HG02759 (cell line): ENCODE measurements at regions not wholly inside any gene's neighbourhood (a gene's known extent, or its start where the extent isn't known, plus 50 kb on each side); places are given as distances from the start of the nearest gene placed in this dataset.

Experiments used
- ATAC-seq: cut with Tn5 transposase; IDR thresholded peaks from one replicate; pipeline ENCODE4 v1.9.1; 2021; ENCODE audit warnings: mild to moderate bottlenecking, moderate library complexity; ENCODE audit not compliant: unreplicated experiment

DNA sequence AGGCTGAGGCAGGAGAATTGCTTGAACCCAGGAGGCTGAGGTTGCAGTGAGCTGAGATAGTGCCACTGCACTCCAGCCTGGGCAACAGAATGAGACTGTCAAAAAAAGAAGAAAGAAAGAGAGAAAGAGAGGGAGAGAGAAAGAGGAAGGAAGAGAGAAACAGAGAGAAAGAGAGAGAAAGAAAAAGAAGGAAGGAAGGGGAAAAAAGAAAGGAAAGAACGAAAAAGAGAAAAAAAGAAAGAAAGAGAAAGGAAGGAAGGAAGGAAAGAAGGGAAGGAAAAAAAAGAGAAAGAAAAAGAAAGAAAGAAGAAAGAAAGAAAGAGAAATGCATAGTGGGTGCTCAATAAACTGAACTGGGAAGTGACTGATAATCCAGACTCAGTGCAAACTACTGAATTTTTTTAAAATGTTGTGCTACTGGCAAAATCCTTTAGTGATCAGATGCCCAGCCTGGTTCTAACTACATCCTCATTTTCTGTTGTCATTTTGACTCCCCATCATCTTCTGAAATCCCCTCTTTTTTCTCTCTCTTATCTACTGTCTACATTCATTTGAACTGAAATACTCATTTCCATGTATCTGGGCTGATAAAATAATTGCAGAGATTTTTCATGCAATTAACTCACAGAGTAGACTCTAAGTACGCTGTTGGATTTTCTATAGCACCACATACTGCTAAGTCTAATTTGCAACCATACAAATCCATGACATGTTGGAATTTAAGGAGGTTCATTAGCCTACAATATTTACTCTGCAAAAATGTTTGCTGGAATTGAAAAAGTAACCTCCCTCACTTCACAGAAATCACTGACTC lies 85.3 kb upstream of the HIVEP1 start:
- no peak for ATAC-seq

DNA sequence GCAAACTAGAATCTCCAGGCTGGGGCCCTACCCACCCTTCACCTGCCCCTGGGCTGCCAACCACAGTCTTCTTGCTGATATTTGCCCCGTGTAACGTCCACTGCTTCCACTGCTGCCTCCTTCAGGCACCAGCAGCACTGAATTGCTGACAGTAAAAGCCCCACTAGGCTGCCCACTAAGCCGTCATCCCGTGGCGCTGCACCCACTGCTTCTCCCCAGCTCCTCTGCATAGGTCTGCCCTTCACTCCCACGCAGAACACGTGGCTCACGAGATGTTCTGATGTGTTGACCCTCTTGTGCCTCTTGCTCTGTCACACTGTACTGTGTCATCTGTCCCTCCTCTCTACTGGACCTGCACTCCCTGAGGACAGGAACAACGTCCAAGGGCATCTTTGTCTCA lies 86.3 kb upstream of the HIVEP1 start:
- no peak for ATAC-seq

DNA sequence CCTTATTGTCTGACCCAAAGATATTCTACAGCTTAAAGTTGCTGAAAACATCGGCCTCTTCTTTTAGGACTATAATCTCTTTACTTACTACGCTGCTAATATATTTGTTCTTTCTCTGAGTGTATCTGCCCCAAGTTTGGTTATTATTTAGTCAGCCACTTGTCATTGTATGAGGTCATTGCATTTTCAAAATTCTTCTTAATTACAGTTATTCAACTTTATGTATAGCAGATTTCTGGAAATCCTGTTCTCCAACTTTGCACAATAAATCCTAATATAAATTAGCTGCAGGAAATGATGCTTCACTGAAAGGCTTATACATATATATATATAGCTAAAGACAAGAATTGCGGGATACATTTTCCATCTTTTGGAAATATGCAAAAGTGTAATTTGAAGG lies 88.5 kb upstream of the HIVEP1 start:
- no peak for ATAC-seq

DNA sequence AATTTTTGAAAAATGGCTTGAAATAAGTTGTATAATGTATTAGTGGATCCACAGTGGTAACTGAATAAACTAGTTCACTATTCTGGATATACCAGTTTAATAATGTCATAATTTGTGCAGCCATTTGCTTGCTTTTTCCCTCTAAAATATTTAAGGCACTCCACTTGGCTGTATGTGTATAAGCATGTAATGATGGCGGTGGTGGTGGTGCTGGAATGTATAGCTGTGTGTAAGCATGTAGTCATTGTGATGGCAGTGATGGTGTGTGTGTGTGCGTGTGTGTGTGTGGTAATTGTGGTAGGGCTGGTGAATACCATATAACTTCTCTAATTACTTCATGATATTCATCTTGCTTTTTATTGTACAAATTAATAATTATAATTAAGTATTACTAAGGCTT lies 89.2 kb upstream of the HIVEP1 start:
- ATAC-seq, result no peak

DNA sequence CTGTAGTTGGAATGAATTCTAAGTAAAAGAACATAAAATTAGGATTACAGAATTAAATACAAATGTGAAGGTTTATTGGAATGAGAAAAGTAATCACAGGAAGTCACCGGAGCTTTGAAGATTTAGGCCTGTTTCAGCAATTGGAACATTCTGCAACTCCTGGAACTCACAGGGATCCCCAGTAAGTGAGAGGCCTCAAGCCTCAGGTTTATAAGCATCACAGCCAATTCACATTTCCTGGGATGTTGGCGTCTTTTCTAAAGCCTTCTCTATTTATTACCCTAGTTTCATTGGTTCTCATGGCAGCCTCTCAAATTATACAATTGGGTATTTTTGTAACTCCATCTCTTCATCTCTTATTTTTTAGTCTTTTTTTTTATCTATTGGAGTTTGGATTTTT lies 90.4 kb upstream of the HIVEP1 start:
- no peak for ATAC-seq

DNA sequence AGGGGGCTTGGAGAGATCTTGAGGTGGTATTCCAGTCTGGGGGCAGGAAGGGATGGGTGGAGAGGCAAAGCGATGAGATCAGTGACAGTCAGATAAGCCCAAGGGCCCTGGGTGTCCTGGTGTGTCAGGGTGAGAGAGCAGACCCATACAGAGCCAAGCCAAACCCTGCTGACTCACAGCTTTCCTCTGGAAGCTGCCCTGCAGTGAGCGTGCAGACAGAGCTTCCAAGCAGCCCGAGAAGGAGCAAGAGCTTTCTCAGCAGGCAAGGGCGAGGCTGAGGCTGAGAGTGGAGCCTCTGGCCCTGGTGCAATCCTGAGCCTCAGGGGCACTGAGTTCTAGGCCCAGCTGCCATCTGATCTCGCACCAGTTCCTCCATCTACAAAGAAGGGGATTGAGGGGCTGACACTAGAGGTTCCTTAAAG lies 91.1 kb upstream of the HIVEP1 start:
- no peak for ATAC-seq

DNA sequence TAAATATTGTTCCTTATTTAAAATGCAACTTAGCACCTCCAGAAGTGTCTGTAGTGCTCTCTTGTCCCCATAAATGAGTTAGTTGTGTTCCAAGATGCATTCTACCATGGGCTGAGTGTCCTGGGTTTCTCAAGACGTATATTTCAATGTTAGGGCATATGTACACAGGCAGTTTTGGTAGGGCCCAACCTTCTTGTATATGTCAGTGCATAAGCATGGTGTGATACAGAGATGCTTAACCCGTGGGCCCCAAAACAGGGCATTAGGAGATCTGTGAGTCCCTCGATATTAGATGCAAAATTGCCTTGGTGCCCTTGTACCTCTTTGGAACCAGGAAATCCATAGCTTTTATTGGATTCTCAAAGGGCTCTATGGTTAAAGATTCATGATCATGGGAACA lies 91.5 kb upstream of the HIVEP1 start:
- no peak for ATAC-seq

DNA sequence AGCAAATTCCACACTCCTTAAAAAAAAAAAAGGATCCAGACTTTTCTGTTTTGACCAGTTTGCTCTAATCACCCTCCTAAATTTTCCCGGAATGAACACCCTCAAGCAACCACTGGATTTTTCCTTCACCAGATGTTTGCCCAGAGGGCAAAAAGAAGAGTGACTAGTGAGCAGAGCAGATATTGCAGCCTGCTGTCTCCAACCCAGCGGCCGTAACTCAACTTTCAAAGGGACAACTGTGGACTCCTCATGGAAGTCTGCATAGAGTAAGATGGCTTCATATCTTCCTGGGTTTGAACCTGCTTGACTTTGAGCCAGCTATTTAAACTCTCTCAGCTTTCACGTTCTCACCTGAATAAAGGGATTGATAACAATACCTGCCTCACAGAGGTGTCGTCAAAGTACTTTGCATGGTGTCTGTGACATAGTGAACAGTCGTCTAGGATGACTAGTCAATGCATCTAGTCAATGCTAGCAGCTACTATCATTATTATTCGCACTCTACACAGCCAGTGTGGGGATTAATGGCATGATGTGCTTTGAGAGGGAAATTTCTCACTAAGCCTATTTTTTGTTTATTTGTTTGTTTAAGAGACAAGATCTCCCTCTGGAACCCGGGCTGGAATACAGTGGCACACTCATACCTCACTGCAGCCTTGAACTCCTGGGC lies 92.2 kb upstream of the HIVEP1 start:
- no peak for ATAC-seq

DNA sequence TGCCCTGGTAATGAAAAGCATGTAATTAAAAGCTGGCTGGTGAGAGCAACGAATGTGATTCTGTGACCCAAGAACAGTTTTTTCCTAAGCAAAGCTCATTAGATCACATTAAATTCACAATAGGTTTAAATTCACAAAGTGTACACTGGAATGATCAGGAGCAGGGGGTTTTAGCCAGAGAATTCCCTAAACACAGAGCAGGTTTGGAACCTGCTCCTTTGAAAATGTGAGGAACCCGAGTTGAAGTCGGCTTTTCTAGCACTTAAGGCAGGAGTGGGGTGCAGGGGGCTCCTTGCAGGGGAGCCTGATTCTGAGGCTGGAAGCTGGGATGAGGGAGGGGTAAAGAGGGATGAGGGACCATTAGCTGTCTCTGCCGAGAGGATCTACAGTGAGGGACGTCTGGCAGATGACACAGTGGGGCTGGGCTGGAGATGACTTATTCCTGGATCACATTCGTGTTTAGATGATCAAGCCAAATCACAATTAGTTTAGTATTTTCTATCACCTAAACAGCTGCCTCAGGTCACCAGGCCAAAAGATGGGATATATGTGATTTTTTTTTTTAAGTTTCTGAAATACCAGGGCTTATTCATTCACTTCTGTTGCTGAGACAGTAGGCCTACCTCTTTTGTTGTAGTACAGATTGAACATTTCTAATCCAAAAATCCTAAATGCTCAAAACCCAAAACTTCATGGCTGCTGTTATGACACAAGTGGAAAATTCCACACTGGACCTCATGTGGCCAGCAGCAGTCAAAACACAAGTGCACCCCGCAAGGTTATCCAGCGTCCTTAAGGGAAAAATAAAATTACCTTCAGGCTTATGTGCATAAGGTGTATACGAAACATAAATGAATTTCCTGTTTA lies 93.1 kb upstream of the HIVEP1 start:
- ATAC-seq, result no peak

DNA sequence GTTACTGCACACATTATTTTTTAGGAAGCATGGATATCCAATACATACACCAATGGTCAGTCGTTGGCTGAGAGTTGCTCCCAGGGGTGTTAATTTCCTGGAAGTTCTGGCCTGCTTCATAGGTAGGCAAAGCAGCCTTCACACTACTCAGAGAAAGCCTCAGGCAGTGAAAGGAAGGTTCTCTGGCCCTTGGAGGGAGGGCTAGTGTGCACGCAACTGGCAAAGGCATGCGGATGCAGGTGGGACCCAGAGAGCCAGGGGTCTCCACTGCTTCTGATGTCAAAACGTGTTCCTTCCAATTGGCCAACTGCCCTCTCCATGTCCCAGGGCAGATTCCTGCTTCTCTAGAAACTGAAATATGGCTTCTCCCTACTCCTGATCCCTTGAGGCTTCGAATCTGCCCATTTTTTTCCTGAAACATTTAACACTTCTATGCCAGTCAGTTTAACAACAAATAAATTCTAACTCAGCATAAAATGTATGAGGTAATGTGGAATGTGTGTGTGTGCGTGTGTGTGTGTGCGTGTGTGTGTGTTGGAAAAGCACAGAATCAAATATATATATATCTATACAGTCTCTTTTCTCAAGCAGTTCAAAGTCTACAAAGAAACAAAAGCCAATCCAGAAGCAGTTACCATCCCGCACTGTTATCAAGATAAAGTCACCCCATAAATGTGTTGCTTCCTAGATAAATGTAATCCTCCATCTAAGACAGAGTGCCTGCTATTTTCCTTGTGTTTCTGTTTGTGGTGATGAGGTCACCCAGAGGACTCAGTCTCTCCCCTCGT lies 94.0 kb upstream of the HIVEP1 start:
- ATAC-seq, result no peak

DNA sequence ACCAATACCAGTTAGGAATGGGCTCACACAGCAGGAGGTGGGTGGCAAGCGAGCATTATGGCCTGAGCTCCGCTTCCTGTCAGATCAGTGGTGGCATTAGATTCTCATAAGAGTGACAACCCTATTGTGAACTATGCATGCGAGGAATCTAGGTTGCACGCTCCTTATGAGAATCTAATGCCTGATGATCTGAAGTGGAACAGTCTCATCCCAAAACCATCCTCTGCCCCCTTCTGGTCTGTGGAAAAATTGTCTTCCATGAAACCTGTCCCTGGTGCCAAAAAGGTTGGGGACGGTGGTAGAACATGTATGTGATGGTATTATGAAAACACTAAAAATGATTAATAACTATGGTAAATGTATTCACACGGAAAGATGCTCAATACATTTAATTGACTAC lies 99.7 kb upstream of the HIVEP1 start:
- no peak for ATAC-seq

DNA sequence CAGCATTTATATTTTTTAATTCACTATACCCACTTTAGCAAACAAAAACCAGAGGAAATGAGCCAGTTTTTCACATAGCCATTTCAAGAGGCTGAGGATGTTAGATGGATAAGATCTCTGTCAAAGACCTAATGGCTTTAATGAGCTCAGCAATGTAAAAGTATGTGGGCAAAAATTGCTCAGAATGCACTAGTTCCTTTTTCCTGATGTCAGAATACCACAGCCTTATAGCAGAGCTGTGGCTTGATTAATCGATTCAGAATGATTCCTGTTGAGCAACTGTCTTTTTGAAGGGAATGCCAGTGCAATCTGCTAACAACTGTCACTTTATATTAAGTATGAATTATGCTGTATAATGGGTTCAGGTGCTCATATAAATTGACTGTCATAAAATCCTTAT lies 100.6 kb upstream of the HIVEP1 start:
- no peak for ATAC-seq

DNA sequence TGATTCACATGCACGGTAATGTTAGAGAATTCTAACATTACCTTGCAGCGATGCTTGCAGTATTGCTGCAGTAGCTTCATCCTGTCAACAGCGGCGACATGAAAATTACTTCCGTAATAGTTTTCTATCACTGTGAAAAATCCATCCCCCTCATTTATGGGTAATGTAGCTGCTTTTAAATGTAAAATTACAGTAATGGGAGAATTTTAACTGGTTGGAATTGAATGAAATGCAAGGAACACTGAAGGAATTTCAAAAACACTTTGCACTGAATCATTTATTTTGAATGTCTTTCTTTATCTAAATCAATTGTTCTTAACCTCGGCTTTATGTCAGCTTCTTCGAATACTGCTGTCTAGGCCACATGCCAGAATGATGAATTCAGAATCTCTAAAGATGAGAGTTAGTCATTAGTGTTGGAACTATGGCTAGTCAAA lies 102.4 kb upstream of the HIVEP1 start:
- ATAC-seq, result no peak

DNA sequence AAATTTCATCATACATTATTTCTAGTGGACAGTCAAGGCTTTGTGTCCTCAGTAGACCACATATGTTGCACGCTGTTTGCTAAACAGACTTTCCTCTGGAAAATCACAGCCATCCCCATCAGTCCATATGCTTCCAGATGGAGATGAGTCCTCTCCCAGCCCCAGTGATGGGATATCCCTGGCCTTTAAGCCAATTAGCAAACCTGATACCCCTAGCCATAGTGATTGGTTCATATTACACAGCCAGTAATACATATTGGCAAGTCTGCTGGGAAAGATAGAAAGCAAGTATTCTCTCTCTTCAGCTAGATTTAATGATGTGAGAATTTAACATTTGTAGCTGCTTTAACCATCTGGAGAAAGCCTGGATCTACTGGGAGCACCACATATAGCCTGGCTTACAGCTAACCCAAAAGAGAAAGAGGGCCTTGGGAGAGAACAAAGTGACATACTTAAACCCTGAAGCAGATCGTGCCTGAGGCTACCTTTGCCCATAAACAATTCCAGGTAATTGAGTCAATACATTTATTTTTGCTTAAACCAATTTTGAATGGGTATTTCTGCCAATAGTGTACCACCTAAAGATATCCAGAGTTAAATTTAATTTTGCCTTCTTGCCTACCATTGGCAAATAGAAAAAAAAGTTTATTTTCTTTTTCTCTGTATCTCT lies 103.5 kb upstream of the HIVEP1 start:
- ATAC-seq, result no peak

DNA sequence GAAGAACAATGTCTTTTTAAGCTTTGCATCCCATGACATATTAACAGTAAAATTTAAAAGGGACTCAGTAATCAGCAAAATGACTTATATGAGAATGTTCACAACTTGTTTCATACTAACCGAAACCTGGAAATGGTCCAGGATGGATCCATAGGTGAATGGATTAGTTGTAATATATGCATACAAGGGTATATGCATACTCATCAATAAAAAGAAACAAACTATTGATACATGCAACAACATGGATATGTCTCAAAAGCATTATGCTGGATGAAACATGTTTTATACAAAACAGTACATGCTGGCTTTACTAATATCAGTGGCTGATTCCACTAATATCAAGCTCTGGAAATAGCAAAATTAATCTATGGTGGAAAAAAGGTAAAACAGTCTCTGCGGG lies 108.5 kb upstream of the HIVEP1 start:
- no peak for ATAC-seq

DNA sequence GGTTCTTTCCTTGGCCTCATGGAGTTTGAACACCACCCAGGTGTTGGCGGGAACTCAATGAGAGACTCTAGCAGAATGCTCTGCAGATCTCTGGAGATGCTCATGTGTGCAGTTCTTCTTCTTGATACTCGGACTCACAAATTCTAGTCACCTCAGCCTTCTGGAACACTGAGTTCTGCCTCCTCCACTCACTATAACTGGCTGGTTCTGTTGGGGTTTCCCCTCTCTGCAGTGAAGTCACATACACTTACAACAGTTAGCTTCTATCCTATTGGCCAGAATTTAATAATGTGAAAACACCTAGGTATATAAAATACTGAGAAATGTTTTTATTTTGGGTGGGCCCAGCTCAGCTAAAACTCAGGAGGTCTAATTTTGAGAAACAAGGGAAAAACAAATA lies 109.6 kb upstream of the HIVEP1 start:
- ATAC-seq, result no peak

DNA sequence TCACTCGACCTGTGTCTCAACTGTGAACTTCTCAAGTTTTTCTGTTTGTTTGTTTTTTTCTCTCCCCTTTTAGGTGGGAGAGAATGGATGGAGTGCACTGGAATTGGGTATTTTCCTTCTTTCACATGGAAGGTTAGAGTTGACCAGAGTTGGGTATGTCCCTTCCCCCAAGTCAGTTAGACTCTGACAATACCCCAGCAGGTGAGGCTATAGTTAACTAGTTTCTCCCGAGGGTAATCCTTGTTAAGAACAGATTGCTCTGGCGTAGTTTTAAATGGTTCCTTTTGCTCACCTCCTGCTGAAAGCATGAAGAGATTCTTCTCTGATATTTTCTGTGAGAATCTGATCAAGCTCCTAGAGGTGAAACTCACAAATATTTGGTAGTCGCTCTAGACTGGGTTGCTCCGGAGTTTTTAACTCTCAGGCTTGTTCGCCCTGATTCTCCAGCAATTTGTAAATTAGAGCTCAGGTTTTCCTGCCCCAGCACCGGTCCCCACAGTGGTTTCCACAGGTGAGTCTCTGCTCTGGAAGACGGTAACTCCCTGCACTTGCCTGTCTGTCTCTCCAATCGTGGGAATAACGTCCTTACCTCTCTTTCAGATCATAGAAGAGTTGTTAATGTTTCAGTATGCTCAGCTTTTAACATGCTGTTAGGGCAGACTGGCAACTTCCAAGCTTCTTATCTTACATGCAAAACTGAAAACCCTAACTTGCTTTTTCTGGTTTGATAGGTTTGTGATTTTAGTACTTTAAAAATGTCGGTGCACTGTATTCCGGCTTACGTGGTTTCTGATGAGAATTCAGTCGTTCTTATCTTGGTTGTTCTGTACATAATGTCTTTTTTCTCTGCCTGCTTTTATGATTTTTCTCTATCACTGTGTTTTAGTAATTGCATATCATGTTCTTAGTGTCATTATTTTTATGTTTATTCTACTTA lies 111.2 kb upstream of the HIVEP1 start:
- no peak for ATAC-seq

DNA sequence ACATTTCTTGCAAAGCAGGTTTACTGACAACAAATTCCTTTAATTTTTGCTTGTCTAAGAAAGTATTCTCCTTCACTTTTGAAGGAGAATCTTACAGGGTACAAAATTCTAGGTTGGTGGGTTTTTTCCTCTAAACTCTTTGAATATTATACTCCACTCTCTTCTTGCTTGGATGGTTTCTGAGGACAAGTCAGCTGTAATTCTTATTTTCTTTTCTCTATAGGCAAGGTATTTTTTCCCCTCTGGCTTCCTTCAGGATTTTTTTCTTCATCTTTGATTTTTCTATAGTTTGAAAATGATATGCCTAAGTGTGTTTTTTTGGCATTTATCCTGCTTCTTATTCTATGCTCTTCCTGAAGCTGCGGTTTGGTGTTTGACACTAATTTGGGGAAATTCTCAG lies 112.5 kb upstream of the HIVEP1 start:
- no peak for ATAC-seq

DNA sequence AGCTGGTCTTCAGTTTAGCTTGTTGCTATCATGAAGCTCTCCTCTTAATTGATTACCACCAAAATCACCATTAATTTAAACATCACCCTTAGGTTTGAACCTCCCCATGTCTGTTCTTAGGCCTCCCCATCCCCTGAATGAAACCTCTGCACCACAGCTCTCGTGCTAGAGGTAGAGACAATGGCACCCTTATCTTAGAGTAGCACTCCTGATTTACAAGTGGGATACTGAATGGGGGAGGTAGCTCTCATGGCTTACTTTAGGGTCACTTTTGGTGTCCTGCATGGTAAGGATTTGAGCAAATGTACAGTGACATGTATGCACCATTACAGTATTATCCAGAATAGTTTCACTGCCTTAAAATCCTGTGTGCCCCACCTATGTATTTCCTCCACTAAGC lies 115.6 kb upstream of the ADTRP start:
- ATAC-seq, result no peak
